ENCODE measurements at regions not wholly inside any gene's neighbourhood (a gene's known extent, or its start where the extent isn't known, plus 50 kb on each side); places are given as distances from the start of the nearest gene placed in this dataset.

DNA sequence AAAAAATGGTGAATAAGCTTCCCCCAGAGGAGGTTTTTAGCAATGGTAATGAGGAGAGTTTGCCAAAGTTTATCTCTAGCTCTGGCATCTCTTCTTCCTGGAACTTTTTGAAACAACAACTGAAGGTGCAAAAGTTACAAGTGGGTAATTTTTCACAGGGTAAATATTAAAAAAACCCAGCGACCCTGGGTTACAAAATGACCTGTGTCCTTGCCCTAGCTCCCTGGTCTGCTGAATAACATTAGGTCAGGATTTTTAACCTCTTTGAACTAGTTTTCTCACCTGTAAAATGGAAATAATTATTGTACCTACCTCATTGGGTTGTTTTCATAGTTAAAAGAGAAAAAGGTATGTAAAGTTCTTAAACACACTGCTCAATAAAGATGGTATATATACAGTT lies 332.4 kb upstream of the DUSP10 start:
- no peaks in the 10 kb centered on the region for H3K36me3 ChIP-seq
- no peaks in the 10 kb centered on the region for H3K9me3 ChIP-seq
- H3K4me3 ChIP-seq: no peak overlapping the region
- TF ChIP-seq, protein P1, sequence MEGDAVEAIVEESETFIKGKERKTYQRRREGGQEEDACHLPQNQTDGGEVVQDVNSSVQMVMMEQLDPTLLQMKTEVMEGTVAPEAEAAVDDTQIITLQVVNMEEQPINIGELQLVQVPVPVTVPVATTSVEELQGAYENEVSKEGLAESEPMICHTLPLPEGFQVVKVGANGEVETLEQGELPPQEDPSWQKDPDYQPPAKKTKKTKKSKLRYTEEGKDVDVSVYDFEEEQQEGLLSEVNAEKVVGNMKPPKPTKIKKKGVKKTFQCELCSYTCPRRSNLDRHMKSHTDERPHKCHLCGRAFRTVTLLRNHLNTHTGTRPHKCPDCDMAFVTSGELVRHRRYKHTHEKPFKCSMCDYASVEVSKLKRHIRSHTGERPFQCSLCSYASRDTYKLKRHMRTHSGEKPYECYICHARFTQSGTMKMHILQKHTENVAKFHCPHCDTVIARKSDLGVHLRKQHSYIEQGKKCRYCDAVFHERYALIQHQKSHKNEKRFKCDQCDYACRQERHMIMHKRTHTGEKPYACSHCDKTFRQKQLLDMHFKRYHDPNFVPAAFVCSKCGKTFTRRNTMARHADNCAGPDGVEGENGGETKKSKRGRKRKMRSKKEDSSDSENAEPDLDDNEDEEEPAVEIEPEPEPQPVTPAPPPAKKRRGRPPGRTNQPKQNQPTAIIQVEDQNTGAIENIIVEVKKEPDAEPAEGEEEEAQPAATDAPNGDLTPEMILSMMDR (IDR thresholded peaks at IDR 0.05 in 8 of 11, conservative IDR thresholded peaks at IDR 0.05 in 3 of 11): no peak
- TF ChIP-seq POLR2A (IDR thresholded peaks at IDR 0.05) (no peak), POLR2AphosphoS5 (IDR thresholded peaks at IDR 0.05) (no peak)
- 67 to 76% (median 72%) methylated on average over 1 of the region's 1 CpG for WGBS, 5 donors
- no peak overlapping the region for H3K27ac ChIP-seq
- DNase-seq: no peak
- peaks cover 0 to 4% (median 0%) of the 10 kb centered on the region in 6 donors for H3K4me1 ChIP-seq
- H3K27me3 ChIP-seq (replicated peaks in 1 of 7): no peaks in the 10 kb centered on the region
- intact Hi-C loops (cut with DNase I; ENCODE audit: low total_unique reads): no loop called here

DNA sequence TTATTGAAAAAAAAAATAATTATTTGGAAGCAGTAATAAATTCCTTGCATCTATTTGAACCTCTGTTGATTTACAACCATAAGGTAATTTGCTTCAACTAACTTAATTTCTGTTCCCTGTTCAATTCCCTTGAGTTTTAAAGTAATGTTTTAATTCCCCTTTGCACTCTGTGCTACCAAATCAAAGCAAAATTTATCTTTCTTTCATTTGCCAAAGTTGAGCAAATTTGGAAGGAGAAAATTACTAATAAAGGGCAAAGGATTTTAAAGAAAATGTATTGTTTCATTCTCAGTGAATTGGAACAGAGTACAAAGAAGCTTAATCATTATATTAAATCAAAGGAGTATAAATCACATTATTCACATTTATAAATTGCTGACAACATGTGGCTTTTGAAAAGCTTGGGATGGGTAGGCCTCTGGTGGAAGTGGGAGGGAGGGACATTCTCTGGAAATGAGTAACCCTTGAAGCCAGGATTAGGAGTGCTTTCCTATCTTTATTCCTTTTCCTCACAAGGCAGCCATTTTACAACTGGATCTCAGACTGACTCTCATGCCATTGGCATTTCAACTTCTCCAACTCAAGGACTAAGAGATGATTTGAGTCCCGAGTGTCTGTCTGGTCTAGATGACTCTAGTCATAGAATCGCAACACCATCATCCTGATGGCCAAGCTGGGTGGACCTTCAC lies 331.6 kb upstream of the DUSP10 start:
- Histone ChIP-seq H3K9me3 (no peaks in the 10 kb centered on the region), H3K4me3 (no peak overlapping the region), H3K27ac (no peak overlapping the region), H3K27me3 (replicated peaks in 1 of 7) (no peaks in the 10 kb centered on the region), H3K36me3 (no peaks in the 10 kb centered on the region), H3K4me1 (peaks cover 0 to 4% (median 0%) of the 10 kb centered on the region in 6 donors)
- no peak for DNase-seq
- intact Hi-C loops (cut with DNase I; ENCODE audit: low total_unique reads): no loop called here
- no peak for TF ChIP-seq POLR2AphosphoS5 (IDR thresholded peaks at IDR 0.05)
- 86 to 98% (median 95%) methylated on average over 2 of the region's 2 CpGs for WGBS, 5 donors

DNA sequence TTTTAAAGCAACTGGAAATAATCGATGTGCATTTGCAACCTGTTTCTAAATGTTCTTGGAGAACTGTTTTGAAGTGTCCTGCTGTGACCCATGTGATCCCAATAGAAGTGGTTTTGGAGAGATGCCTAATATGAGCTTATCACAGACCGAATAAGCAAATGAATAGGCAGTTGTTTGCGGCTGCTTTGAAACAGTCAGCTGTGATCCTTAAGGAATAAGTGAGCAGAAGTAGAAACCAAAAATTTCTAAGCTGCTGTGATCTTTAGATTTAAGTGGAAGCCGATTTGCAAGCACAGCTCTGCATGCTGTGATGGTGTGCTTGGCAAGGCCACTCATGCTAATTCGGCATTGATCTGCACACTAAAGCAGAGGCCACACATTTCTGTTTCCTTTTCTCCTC lies 329.5 kb upstream of the DUSP10 start:
- no peaks in the 10 kb centered on the region for H3K27me3 ChIP-seq (replicated peaks in 1 of 7)
- no peak overlapping the region for H3K27ac ChIP-seq
- H3K4me1 ChIP-seq: peaks cover 0 to 4% (median 0%) of the 10 kb centered on the region in 6 donors
- WGBS, 5 donors: 53 to 69% (median 62%) methylated on average over 5 of the region's 5 CpGs
- DNase-seq: no peak
- intact Hi-C loops (cut with DNase I; ENCODE audit: low total_unique reads): no loop called here
- TF ChIP-seq POLR2A (IDR thresholded peaks at IDR 0.05) (no peak), POLR2AphosphoS5 (IDR thresholded peaks at IDR 0.05) (no peak)
- TF ChIP-seq, protein P1 (IDR thresholded peaks at IDR 0.05 in 8 of 11, conservative IDR thresholded peaks at IDR 0.05 in 3 of 11): no peak
- H3K4me3 ChIP-seq: no peak overlapping the region
- no peaks in the 10 kb centered on the region for H3K9me3 ChIP-seq
- no peaks in the 10 kb centered on the region for H3K36me3 ChIP-seq

DNA sequence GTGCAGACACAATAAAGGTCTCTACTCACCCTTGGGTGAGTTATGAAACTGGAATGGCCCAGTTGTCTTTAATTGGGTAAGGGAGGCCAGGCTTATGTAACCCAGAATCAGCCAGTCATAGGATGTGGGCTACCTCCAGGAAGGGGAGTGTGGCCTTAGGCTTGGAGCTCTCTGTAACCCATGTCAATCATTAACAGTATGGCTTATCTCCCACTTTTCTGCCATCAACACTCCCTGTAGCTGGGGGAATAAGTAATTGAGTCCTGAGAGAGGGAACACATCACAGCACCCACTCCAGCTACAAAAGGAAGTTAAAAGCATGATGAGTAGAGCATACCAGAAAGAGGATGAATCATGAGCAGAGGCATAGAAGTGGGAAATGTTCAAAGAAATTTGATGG lies 327.0 kb upstream of the DUSP10 start:
- no peaks in the 10 kb centered on the region for H3K27me3 ChIP-seq (replicated peaks in 1 of 7)
- TF ChIP-seq, protein P1 (IDR thresholded peaks at IDR 0.05 in 8 of 11, conservative IDR thresholded peaks at IDR 0.05 in 3 of 11): no peak
- TF ChIP-seq POLR2A (IDR thresholded peaks at IDR 0.05): no peak
- TF ChIP-seq POLR2AphosphoS5 (IDR thresholded peaks at IDR 0.05): no peak
- H3K36me3 ChIP-seq: no peaks in the 10 kb centered on the region
- intact Hi-C loops (cut with DNase I; ENCODE audit: low total_unique reads): no loop called here
- no peak for DNase-seq
- H3K27ac ChIP-seq: no peak overlapping the region
- H3K4me1 ChIP-seq: peaks cover 0 to 4% (median 0%) of the 10 kb centered on the region in 6 donors
- H3K9me3 ChIP-seq: peaks cover 0 to 23% (median 15%) of the 10 kb centered on the region in 8 donors
- no peak overlapping the region for H3K4me3 ChIP-seq
